SK-N-SH (cell line): ENCODE measurements at regions not wholly inside any gene's neighbourhood (a gene's known extent, or its start where the extent isn't known, plus 50 kb on each side); places are given as distances from the start of the nearest gene placed in this dataset.

Experiments used
- CTCF ChIA-PET: fragments of 300-600, 350-600 bp; formaldehyde crosslinking; extraction: SDS; loops from one replicate; lab custom pipeline; 2021; lab: Yijun Ruan, JAX
- POLR2A ChIA-PET: fragments of 350-600 bp; sonication (Branson Sonifier 250); formaldehyde crosslinking; extraction: SDS; loops from one replicate; lab custom pipeline; 2020; ENCODE audit warnings: antibody characterized with exemption, inconsistent platforms; lab: Yijun Ruan, JAX
- DNase-seq: peaks from one replicate; pipeline ENCODE4 v3.0.0; 2012
- H2AFZ ChIP-seq: fragments of 200-600 bp; sonication (generic); 2 replicates; pipeline ENCODE4 v1.8.1; 2016; ENCODE audit warnings: antibody characterized with exemption, mild to moderate bottlenecking, low read depth
- H3F3A ChIP-seq: fragments of 200-600 bp; sonication (generic); replicated peaks from 2 replicates; pipeline ENCODE3; 2016; ENCODE audit warnings: antibody characterized with exemption, mild to moderate bottlenecking; ENCODE audit not compliant: insufficient read depth
- H3K27ac ChIP-seq, 2 experiments: fragments of 200-500 bp in 1 of 2; fragments of 200-600 bp in 1 of 2; sonication (Bioruptor generic) in 1 of 2; sonication (generic), shearing (Covaris generic) in 1 of 2; 2 replicates each; pipeline versions ENCODE4 v1.5.1 to v1.6.1; 2014 to 2016; ENCODE audit warnings: low read depth in 2 of 2, inconsistent platforms in 1 of 2, low read length in 1 of 2, mild to moderate bottlenecking in 1 of 2, mixed read lengths in 1 of 2
- H3K27me3 ChIP-seq: fragments of 200-600 bp; sonication (generic), shearing (Covaris generic); 2 replicates; pipeline ENCODE4 v1.6.1; 2016; ENCODE audit warnings: mixed run types; ENCODE audit not compliant: insufficient read depth
- H3K36me3 ChIP-seq, 2 experiments: fragments of 200-500 bp in 1 of 2; fragments of 200-600 bp in 1 of 2; sonication (Bioruptor generic) in 1 of 2; sonication (generic) in 1 of 2; replicated peaks in 1 of 2; 2 replicates each; pipeline versions ENCODE3 to v1.5.1; 2014 to 2016; ENCODE audit warnings: low read length in 1 of 2, mild to moderate bottlenecking in 1 of 2; ENCODE audit not compliant: insufficient read depth in 2 of 2, control insufficient read depth in 1 of 2
- H3K4me1 ChIP-seq, 2 experiments: fragments of 200-500 bp in 1 of 2; fragments of 200-600 bp in 1 of 2; sonication (Bioruptor generic) in 1 of 2; sonication (generic), shearing (Covaris generic) in 1 of 2; 2 replicates each; pipeline versions ENCODE4 v1.5.1 to v1.6.1; 2014 to 2016; ENCODE audit warnings: low read depth in 1 of 2, low read length in 1 of 2, mixed run types in 1 of 2; ENCODE audit not compliant: insufficient read depth in 2 of 2, control insufficient read depth in 1 of 2
- H3K4me2 ChIP-seq: fragments of 200-600 bp; sonication (generic), shearing (Covaris generic); 2 replicates; pipeline ENCODE4 v1.6.1; 2017; ENCODE audit warnings: mixed run types
- H3K4me3 ChIP-seq, 2 experiments: fragments of 200-500 bp in 1 of 2; fragments of 200-600 bp in 1 of 2; sonication (Bioruptor generic) in 1 of 2; sonication (generic), shearing (Covaris generic) in 1 of 2; 2 replicates each; pipeline versions ENCODE4 v1.5.1 to v1.8.1; 2014 to 2016; ENCODE audit warnings: low read depth in 2 of 2, inconsistent platforms in 1 of 2, low read length in 1 of 2, mild to moderate bottlenecking in 1 of 2, mixed read lengths in 1 of 2, moderate library complexity in 1 of 2
- H3K79me2 ChIP-seq: fragments of 200-600 bp; sonication (generic); 2 replicates; pipeline ENCODE4 v1.8.1; 2017; ENCODE audit warnings: mild to moderate bottlenecking; ENCODE audit not compliant: insufficient read depth
- H3K9ac ChIP-seq: fragments of 200-600 bp; sonication (generic); 2 replicates; pipeline ENCODE4 v1.6.1; 2017; ENCODE audit warnings: mixed run types
- H3K9me2 ChIP-seq: fragments of 200-600 bp; sonication (generic); 2 replicates; pipeline ENCODE4 v1.6.1; 2017; ENCODE audit warnings: mixed run types
- H3K9me3 ChIP-seq: fragments of 200-600 bp; sonication (generic); 2 replicates; pipeline ENCODE4 v1.6.1; 2017; ENCODE audit warnings: mixed run types, mild to moderate bottlenecking, moderate library complexity
- H4K20me1 ChIP-seq: fragments of 200-600 bp; sonication (generic); 2 replicates; pipeline ENCODE4 v1.6.1; 2017; ENCODE audit warnings: mild to moderate bottlenecking, mixed run types; ENCODE audit not compliant: insufficient read depth
- CHD2 ChIP-seq: fragments of 150-350 bp; IDR thresholded peaks from 2 replicates; pipeline ENCODE4 v1.6.1; 2018; ENCODE audit warnings: low read length; ENCODE audit not compliant: partially characterized antibody
- ELF1 ChIP-seq: IDR thresholded peaks from 2 replicates; pipeline ENCODE4 v1.4.0; 2012
- EP300 ChIP-seq, 2 experiments: IDR thresholded peaks; 2 replicates each; pipeline versions ENCODE4 v1.4.0 to v1.6.1; 2012; ENCODE audit warnings: borderline replicate concordance in 1 of 2, low read depth in 1 of 2, low read length in 1 of 2
- FOXJ3 ChIP-seq: sonication (generic); formaldehyde crosslinking; IDR thresholded peaks from 2 replicates; pipeline ENCODE4 v1.5.1; 2020; ENCODE audit warnings: mild to moderate bottlenecking, missing genetic modification reagents
- GATA2 ChIP-seq: sonication (generic); formaldehyde crosslinking; IDR thresholded peaks from 2 replicates; pipeline ENCODE4 v1.5.0; 2020; ENCODE audit warnings: mild to moderate bottlenecking, missing genetic modification reagents
- MEF2A ChIP-seq: IDR thresholded peaks from 2 replicates; pipeline ENCODE4 v1.4.0; 2012; ENCODE audit warnings: low read depth, borderline replicate concordance
- NFIC ChIP-seq: IDR thresholded peaks from 2 replicates; pipeline ENCODE4 v1.4.0; 2012; ENCODE audit warnings: borderline replicate concordance
- NRF1 ChIP-seq: IDR thresholded peaks from 2 replicates; pipeline ENCODE4 v1.6.1; 2012; ENCODE audit warnings: low read depth, mild to moderate bottlenecking, low read length
- RCOR1 ChIP-seq: fragments of 150-350 bp; IDR thresholded peaks from 2 replicates; pipeline ENCODE4 v1.6.1; 2017; ENCODE audit warnings: antibody characterized with exemption, low read length
- RFX5 ChIP-seq: IDR thresholded peaks from 2 replicates; pipeline ENCODE4 v1.6.1; 2012; ENCODE audit warnings: mild to moderate bottlenecking, improper control_type of control experiment, low read length
- RXRA ChIP-seq: IDR thresholded peaks from 2 replicates; pipeline ENCODE4 v1.4.0; 2012; ENCODE audit warnings: low read depth, mild to moderate bottlenecking, borderline replicate concordance
- SIN3A ChIP-seq: IDR thresholded peaks from 2 replicates; pipeline ENCODE4 v1.6.1; 2012; ENCODE audit warnings: low read depth, mild to moderate bottlenecking, low read length, moderate library complexity, borderline replicate concordance
- TEAD4 ChIP-seq: IDR thresholded peaks from 2 replicates; pipeline ENCODE4 v1.4.0; 2012; ENCODE audit warnings: mild to moderate bottlenecking, borderline replicate concordance; ENCODE audit not compliant: insufficient read depth
- YY1 ChIP-seq: IDR thresholded peaks from 2 replicates; pipeline ENCODE4 v1.4.0; 2012; ENCODE audit warnings: low read depth, mild to moderate bottlenecking
- WGBS: methylation state at CpG from one replicate; pipeline ENCODE4 v1.1.6; 2017; ENCODE audit warnings: low lambda C conversion rate; 5-methylcytosine and 5-hydroxymethylcytosine counted together
- TF ChIP-seq, protein P1 (sequence below): IDR thresholded peaks from 2 replicates; pipeline ENCODE4 v1.4.0; 2012; ENCODE audit warnings: low read depth, borderline replicate concordance
- TF ChIP-seq, protein P2 (sequence below): fragments of 200-600 bp; sonication (generic); IDR thresholded peaks from 2 replicates; pipeline ENCODE4 v1.6.1; 2017; ENCODE audit warnings: antibody characterized with exemption, mild to moderate bottlenecking, moderate library complexity
- TF ChIP-seq, protein P3 (sequence below): IDR thresholded peaks from 2 replicates; pipeline ENCODE4 v1.4.0; 2012; ENCODE audit warnings: low read depth, borderline replicate concordance
- TF ChIP-seq, protein P4 (sequence below): IDR thresholded peaks from 2 replicates; pipeline ENCODE4 v1.4.0; 2012; ENCODE audit warnings: low read depth

DNA sequence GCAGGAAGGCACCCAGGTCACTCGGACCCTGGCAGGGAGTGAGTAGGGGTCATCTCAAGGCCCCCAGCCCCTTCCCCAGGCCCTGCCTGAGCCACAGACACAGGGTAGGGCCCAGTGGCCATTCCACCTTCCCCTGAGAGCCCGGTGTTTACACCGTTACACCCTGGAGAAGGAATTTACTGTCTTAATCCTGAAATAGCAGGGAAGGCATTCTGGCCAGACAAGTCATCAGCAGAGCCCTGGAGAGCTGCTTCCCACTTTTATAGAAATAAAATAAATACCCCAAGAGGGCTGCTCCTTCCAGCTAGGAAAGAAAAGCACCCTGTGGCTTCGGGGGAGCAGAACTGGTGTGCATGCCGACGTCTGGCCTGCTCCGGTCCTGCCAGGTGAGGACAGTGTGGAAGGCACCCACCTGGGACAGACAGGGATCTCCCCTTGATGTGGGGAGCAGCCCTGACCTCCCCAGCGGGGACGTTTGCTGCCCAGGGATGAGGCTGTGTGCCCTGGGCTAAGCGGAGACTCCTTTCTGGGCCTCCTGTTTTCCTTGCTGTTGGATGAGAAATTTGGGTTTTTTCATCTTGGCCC, 180.0 kb downstream of the MN1 start (continued):
- TF ChIP-seq, protein P1, sequence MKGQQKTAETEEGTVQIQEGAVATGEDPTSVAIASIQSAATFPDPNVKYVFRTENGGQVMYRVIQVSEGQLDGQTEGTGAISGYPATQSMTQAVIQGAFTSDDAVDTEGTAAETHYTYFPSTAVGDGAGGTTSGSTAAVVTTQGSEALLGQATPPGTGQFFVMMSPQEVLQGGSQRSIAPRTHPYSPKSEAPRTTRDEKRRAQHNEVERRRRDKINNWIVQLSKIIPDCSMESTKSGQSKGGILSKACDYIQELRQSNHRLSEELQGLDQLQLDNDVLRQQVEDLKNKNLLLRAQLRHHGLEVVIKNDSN, result no peak
- no peak for TF ChIP-seq GATA2 (CRISPR knock-in tag)
- TF ChIP-seq RXRA, result no peak

DNA sequence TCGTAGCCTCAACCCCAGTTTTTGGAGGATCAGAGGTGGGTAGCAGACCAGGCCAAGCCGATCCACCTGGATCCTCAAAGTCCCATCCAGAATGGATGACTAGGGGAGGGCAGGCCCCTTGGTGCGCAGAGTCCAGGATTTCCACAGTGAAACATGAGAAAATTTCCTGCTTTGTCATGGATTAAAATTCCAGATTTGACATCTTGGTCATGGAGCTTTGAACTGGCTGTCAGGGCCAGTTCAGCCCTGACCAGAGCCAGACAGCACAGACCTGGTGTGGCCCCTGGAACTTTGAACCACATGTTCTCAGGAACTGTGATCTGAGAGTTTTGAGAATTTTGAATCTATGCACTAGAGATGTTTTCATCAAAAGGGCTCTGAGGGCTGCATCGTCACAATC, 177.5 kb downstream of the MN1 start:
- Histone ChIP-seq H3K9me3 (no peaks in the 10 kb centered on the region), H4K20me1 (no peaks in the 10 kb centered on the region), H3K27me3 (peaks cover 5% of the 10 kb centered on the region; the same call in 1 of the 2 replicates), H3K9ac (no peak overlapping the region)
- DNase-seq, result no peak
- CTCF ChIA-PET, result interaction anchor here (1.3 to 1.4 kb wide), 2 partner anchors 8 to 9 kb away, joined by 3 to 5 read pairs; no protein-coding TSS in a partner anchor
- no peak for TF ChIP-seq NFIC
- TF ChIP-seq, protein P2, sequence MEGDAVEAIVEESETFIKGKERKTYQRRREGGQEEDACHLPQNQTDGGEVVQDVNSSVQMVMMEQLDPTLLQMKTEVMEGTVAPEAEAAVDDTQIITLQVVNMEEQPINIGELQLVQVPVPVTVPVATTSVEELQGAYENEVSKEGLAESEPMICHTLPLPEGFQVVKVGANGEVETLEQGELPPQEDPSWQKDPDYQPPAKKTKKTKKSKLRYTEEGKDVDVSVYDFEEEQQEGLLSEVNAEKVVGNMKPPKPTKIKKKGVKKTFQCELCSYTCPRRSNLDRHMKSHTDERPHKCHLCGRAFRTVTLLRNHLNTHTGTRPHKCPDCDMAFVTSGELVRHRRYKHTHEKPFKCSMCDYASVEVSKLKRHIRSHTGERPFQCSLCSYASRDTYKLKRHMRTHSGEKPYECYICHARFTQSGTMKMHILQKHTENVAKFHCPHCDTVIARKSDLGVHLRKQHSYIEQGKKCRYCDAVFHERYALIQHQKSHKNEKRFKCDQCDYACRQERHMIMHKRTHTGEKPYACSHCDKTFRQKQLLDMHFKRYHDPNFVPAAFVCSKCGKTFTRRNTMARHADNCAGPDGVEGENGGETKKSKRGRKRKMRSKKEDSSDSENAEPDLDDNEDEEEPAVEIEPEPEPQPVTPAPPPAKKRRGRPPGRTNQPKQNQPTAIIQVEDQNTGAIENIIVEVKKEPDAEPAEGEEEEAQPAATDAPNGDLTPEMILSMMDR, result no peak
- TF ChIP-seq, protein P3, sequence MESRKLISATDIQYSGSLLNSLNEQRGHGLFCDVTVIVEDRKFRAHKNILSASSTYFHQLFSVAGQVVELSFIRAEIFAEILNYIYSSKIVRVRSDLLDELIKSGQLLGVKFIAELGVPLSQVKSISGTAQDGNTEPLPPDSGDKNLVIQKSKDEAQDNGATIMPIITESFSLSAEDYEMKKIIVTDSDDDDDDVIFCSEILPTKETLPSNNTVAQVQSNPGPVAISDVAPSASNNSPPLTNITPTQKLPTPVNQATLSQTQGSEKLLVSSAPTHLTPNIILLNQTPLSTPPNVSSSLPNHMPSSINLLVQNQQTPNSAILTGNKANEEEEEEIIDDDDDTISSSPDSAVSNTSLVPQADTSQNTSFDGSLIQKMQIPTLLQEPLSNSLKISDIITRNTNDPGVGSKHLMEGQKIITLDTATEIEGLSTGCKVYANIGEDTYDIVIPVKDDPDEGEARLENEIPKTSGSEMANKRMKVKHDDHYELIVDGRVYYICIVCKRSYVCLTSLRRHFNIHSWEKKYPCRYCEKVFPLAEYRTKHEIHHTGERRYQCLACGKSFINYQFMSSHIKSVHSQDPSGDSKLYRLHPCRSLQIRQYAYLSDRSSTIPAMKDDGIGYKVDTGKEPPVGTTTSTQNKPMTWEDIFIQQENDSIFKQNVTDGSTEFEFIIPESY, result no peak
- TF ChIP-seq, protein P4, sequence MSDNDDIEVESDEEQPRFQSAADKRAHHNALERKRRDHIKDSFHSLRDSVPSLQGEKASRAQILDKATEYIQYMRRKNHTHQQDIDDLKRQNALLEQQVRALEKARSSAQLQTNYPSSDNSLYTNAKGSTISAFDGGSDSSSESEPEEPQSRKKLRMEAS, result no peak
- no peak for TF ChIP-seq RCOR1
- TF ChIP-seq FOXJ3, result no peak
- TF ChIP-seq RFX5, result no peak
- TF ChIP-seq NRF1, result no peak
- TF ChIP-seq SIN3A, result no peak
- no peak for TF ChIP-seq RXRA
- TF ChIP-seq ELF1, result no peak
- TF ChIP-seq TEAD4, result no peak
- TF ChIP-seq EP300 (IDR thresholded peaks at IDR 0.05; ENCODE audit: borderline replicate concordance in 1 of 2, low read depth in 1 of 2, low read length in 1 of 2), result no peak
- no peak for TF ChIP-seq GATA2 (CRISPR knock-in tag)
- TF ChIP-seq, protein P1, result no peak
- no peak for TF ChIP-seq MEF2A
- no peak for TF ChIP-seq CHD2
- TF ChIP-seq YY1, result no peak
- TF ChIP-seq, all 33 proteins: peak for 0
- no peak overlapping the region for H2AFZ ChIP-seq
- POLR2A ChIA-PET, result no interaction called here
- no peaks in the 10 kb centered on the region for H3K9me2 ChIP-seq
- H3K79me2 ChIP-seq, result no peaks in the 10 kb centered on the region
- H3K4me1 ChIP-seq, result peaks cover 0 to 11% of the 10 kb centered on the region in 2 experiments; a peak in 1 of 4 replicates
- no peaks in the 10 kb centered on the region for H3K36me3 ChIP-seq
- no peak overlapping the region for H3K4me3 ChIP-seq
- no peak overlapping the region for H3K27ac ChIP-seq
- no peaks in the 10 kb centered on the region for H3F3A ChIP-seq
- H3K4me2 ChIP-seq, result no peak overlapping the region
- WGBS, result 82% methylated on average over 4 of the region's 4 CpGs
